ENCODE measurements at regions not wholly inside any gene's neighbourhood (a gene's known extent, or its start where the extent isn't known, plus 50 kb on each side); places are given as distances from the start of the nearest gene placed in this dataset.

DNA sequence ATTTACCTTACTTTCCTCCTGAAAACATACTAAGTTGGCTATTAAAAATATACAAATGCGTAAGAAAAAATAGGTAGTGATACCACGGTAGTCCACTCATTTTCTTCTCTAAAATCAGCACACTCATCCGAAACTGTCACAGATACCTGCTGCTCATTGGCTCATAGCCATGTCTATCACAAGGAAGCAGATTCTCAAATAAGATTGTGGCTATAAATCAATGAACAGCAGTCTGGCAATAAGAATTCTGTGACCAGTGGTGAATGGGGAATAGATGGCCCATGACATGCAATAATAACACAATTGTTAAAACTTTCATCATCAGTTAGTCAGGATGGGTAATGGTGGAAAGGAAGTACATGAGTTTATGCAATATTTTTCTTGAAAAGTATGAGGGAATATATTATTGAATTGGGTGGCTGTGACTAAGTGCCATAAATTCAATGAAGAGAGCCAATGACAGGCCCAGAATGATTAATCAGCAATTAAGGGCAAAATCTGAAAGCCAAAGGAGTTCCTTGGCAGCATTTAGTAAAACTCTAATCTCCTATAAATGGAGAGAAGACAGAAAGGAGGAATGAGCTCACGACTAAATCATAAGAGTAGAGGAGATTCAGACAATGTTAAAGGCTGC, 202.3 kb upstream of the NEIL3 start:
- TF ChIP-seq EZH2 (IDR thresholded peaks at IDR 0.05; ENCODE audit: borderline replicate concordance, low read depth, low read length, severe bottlenecking): no peak
- TF ChIP-seq POLR2AphosphoS5 (IDR thresholded peaks at IDR 0.05; ENCODE audit: insufficient read depth, low read depth, low read length): no peak
- no peak for TF ChIP-seq POLR2A (IDR thresholded peaks at IDR 0.05; ENCODE audit: low read depth, low read length)
- TF ChIP-seq GATA2 (IDR thresholded peaks at IDR 0.05; ENCODE audit: insufficient read depth, insufficient read length, low read depth, low read length): no peak
- no peak for TF ChIP-seq FOS (IDR thresholded peaks at IDR 0.05; ENCODE audit: borderline replicate concordance, insufficient read depth, low read length)
- TF ChIP-seq, protein P1, sequence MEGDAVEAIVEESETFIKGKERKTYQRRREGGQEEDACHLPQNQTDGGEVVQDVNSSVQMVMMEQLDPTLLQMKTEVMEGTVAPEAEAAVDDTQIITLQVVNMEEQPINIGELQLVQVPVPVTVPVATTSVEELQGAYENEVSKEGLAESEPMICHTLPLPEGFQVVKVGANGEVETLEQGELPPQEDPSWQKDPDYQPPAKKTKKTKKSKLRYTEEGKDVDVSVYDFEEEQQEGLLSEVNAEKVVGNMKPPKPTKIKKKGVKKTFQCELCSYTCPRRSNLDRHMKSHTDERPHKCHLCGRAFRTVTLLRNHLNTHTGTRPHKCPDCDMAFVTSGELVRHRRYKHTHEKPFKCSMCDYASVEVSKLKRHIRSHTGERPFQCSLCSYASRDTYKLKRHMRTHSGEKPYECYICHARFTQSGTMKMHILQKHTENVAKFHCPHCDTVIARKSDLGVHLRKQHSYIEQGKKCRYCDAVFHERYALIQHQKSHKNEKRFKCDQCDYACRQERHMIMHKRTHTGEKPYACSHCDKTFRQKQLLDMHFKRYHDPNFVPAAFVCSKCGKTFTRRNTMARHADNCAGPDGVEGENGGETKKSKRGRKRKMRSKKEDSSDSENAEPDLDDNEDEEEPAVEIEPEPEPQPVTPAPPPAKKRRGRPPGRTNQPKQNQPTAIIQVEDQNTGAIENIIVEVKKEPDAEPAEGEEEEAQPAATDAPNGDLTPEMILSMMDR (IDR thresholded peaks at IDR 0.05; ENCODE audit: extremely low read depth in 1 of 2, insufficient read depth in 1 of 2, low read depth in 1 of 2, low read length in 2 of 2): no peak
- TF ChIP-seq, protein P2, sequence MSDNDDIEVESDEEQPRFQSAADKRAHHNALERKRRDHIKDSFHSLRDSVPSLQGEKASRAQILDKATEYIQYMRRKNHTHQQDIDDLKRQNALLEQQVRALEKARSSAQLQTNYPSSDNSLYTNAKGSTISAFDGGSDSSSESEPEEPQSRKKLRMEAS (IDR thresholded peaks at IDR 0.05; ENCODE audit: insufficient read depth, insufficient read length): no peak
- TF ChIP-seq JUN (IDR thresholded peaks at IDR 0.05; ENCODE audit: borderline replicate concordance, insufficient read depth, insufficient read length, low read depth): no peak
- no peak for TF ChIP-seq MYC (IDR thresholded peaks at IDR 0.05; ENCODE audit: low read depth, low read length)
- no peak for FAIRE-seq
- intact Hi-C loops (cut with micrococcal nuclease) (no loop called here), dilution Hi-C loops (cut with MboI; ENCODE audit: extremely low pct_ligation_motif_present, low sequenced_read_pairs) (no loop called here)
- no TSS peak for BruUV-seq (replicated peaks)
- Histone ChIP-seq H3K9me3 (replicated peaks; ENCODE audit: control insufficient read depth, insufficient read depth, low read length) (no peaks in the 10 kb centered on the region), H3K79me2 (ENCODE audit: control insufficient read depth, insufficient read depth, low read length) (no peaks in the 10 kb centered on the region), H3K36me3 (ENCODE audit: control insufficient read depth in 2 of 2, extremely low read depth in 1 of 2, insufficient read depth in 2 of 2, low read length in 2 of 2) (no peaks in the 10 kb centered on the region), H3K9ac (replicated peaks; ENCODE audit: extremely low read depth, insufficient read depth, low read length) (no peak overlapping the region), H3K4me1 (ENCODE audit: control insufficient read depth, extremely low read depth, insufficient read depth, low read length) (no peaks in the 10 kb centered on the region), H2AFZ (ENCODE audit: low read depth, low read length) (no peak overlapping the region), H3K27ac (ENCODE audit: insufficient read depth, low read depth, low read length) (no peak overlapping the region), H3K9me1 (replicated peaks; ENCODE audit: control insufficient read depth, extremely low read depth, insufficient read depth, low read length) (no peaks in the 10 kb centered on the region), H4K20me1 (replicated peaks; ENCODE audit: control insufficient read depth, extremely low read depth, insufficient read depth, low read length) (no peaks in the 10 kb centered on the region), H3K4me3 (replicated peaks in 1 of 3; ENCODE audit: insufficient read depth in 1 of 3, low read depth in 1 of 3, low read length in 3 of 3) (no peak overlapping the region), H3K27me3 (ENCODE audit: control insufficient read depth in 2 of 2, insufficient read depth in 2 of 2, low read length in 2 of 2) (no peaks in the 10 kb centered on the region), H3K4me2 (ENCODE audit: insufficient read depth, low read length) (no peak overlapping the region)
- DNase-seq (ENCODE audit: low read depth, low spot score): no peak
- CTCF ChIA-PET: no interaction called here
- POLR2A ChIA-PET: no interaction called here
